HG03108 (cell line): ENCODE measurements at regions not wholly inside any gene's neighbourhood (a gene's known extent, or its start where the extent isn't known, plus 50 kb on each side); places are given as distances from the start of the nearest gene placed in this dataset.
"Not testable (repeated sequence)": the region's sequence is repeated elsewhere in the genome, so short reads cannot be mapped to it uniquely, and the experiment has no call there.

ENCODE experiments used
- ATAC-seq: cut with Tn5 transposase; IDR thresholded peaks from one replicate; pipeline ENCODE4 v1.9.1; 2021; ENCODE audit warnings: moderate library complexity; ENCODE audit not compliant: unreplicated experiment

DNA sequence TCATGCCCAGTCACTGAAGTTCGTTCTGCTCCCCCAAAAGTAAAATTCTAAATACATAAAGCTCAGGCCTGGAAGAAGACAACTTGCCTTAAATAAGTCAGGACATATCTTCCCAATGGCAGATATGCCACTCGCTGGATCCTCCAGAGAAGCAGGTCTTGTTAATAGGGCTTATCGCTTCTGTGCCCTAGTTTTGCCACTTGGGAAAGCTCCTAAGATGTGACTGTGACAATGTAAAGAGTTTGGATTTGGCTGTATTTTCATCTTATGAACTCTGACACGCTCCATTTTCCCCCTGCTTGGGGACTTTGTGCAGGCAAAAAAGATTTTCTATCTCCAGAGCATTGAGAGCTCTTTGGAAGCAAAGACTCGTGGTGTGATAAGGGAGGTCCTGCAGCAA, 279.9 kb downstream of the WDR11 start:
- no peak for ATAC-seq

DNA sequence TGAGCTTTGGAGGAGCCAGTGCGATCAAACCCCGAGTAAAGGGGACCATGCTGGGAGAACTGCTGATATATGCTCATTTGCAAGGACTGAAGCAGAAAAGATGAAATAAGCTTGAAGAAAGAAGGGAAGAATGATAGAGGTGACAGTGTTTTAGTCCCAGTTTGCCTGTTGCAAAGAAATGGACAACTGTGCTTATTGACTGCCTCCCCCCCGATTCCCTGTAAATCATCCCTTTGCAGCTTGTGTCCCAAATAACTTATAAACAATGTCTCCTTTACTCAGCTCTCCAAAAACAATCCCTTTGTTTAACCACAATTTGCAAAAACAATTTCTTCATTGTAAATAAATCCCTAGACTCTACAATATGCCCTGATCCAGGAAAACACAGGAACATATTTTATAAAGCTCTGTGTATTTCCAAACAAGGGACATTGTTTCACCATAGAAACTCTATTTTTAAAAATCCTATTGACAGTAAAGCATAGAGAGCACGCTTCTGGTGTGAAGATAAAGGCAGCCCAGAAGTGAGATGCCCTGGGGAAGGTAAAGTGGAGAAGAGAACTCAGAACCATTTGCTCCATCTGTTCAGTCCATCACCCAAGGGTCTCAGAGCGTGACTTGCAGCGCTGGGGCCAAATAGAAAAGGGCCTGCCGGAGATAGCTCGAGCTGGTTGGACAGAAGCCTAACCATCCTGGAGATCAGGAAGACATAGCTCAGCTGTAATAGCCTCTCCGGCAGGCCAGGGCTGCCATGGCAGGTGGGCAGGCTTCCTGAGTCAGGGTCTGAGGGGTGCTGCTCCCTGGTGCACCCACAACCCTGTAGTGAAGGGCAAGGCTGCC, 280.5 kb downstream of the WDR11 start:
- ATAC-seq, result no peak

DNA sequence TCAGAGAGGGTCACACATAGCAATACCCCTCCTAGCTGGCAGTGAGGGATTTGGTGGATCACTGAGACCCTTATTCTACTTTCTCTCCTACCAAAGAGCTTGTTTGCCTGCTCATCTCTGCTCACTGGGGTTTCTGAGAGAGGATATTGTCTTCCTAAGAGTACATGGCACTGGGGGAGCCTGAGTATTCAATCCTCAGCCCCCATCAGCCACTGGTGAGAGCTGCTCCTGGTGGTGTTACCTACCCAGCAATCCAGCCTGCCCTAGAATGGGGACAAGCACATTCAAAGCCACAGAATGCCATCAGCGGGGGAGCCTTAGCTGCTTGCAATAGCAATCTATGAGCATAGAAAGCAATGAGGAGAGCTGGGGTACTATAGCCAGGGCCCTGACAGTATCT, 281.1 kb downstream of the WDR11 start:
- no peak for ATAC-seq

DNA sequence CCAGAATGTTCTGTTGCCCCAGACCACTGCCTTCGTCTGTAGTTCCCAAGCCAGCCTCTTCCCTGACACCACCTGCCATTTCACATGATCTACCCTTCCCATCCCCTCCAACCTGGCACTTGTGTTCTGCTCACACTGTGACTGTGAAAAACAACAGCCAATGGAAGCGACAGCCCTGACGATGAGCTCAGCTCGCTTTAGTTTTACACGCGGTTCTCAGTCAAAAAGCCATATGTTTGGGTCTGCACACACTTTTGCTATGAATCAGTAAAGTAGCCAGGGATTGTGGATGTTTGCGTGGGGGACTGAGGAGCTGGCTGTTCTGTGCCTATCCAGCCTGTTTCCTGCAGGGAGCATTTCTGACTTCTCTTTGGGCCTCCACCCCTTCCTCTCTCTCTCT, 282.7 kb downstream of the WDR11 start:
- no peak for ATAC-seq

DNA sequence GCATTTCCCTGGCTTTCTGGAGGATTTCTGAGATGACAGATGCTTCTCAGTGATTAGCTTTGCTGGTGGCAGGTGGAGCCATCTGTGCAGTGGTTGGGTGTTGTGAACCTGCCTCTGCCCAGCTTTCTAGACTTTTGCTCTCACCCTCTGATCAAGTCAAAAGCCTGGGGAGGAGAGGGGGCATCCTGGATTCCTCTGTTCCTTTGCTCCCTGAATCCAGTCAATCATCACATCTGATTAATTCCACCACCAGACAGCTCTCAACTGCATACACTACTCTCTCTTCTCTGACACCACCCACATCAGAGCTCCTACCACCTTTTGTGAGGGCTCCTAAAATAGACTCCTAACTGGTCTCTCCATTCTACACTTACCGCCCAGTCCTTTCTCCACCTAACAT, 283.5 kb downstream of the WDR11 start:
- no peak for ATAC-seq

DNA sequence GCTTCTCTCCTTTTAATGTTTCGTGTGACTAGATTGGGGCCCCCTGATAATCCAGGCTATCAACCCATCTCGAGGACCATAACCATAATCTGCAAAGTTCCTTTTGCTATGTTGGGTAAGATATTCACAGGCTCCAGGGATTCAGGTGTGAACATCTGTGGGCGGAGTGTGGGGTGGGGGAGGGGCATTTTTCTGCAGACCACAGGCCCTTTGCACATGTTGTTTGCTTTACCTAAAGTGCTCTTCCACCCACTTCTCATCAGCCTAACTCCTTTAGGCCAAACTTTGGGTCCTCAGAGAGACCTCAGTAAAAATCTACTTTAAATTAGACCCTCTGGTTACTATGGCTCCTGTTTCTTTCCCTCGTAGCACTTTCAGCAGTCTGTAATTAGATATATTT, 284.4 kb downstream of the WDR11 start:
- ATAC-seq, result no peak

DNA sequence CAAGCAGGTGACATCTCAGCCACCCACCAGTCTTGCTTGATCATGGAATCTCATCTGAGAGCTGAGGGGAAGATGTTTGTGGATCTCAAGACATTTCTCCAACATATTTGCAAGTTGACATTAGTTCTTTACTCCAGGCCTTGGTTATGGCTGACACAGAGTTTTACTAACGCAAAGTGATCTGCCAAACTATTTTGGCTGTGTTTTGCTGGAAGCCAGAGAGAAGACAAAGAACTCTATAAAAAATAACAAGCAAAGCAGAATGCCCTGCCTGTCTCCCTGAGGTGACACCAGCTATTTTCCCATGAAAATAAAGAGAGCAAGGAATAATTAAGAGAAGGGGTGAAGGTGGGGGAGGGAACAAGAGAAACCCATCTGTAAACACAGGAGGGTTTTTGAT, 286.4 kb downstream of the WDR11 start:
- no peak for ATAC-seq

DNA sequence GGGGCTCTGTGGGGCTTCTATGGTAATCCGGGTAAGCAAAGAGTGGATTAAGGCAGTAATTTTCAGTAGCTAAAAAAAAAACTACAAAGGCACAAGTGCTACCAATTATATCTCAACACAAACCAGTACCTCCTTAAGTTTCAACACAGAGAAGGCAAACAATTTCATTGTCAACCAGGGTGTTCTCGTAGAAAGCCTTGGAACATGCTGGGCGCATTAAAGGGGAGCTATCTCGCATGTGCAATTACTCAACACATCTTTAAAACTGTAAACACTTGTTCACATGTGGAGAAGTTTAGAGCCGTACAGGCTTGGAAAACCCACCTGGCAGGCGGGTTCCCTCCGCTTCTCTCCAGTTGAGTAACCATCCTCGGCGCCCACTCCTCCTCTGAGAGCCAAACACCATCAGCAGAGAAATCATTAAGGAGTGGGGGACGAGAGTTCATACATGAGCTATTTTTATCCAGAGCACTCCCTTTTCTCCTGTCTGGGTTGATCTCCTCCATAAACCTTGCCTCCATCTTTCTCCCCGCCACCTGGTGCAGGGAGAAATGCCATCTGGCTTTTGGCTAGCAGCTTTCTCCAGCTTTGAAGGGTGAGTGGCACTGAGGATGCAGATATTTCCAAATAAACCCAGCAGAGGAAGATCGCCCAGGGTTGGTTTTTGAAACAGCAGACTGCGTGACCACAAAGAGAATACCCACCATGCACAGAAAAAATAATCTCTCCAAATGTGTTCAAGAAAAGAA, 287.1 kb downstream of the WDR11 start:
- ATAC-seq, result no peak

DNA sequence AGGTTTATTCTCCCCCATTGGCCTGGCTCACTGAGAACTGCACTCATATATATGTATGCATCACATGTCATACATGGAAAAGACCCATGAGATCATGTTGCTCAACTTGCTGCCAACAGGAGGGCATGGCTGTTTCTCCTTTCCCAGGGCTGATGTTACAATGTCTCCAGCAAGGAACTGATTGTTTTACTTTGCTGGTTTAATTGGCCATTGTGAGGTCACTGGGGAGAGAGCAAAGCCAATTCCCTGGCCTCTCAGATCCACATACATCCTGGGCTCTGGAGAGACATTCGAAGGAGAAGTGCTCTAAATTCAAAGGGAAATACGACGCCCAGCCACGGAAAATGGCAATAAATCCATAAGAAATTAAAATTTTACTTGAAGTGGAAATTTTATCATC, 287.8 kb downstream of the WDR11 start:
- ATAC-seq, result no peak

DNA sequence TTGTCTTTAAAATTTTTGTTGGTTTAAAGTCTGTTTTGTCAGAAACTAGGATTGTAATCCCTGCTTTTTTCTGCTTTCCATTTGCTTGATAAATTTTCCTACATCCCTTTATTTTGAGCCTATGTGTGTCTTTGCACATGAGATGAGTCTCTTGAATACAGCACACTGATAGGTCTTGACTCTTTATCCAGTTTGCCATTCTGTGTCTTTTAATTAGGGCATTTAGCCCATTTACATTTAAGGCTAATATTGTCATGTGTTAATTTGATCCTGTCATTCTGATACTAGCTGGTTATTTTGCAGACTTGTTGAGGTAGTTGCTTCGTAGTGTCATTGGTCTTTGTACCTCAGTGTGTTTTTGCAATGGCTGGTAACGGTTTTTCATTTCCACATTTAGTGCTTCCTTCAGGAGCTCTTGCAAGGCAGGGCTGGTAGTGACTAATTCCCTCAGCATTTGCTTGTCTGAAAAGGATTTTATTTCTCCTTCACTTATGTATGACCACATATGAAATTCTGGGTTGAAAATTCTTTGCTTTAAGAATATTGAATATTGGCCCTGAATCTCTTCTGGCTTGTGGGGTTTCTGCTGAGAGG, 294.7 kb downstream of the WDR11 start:
- ATAC-seq, result not testable (repeated sequence)

DNA sequence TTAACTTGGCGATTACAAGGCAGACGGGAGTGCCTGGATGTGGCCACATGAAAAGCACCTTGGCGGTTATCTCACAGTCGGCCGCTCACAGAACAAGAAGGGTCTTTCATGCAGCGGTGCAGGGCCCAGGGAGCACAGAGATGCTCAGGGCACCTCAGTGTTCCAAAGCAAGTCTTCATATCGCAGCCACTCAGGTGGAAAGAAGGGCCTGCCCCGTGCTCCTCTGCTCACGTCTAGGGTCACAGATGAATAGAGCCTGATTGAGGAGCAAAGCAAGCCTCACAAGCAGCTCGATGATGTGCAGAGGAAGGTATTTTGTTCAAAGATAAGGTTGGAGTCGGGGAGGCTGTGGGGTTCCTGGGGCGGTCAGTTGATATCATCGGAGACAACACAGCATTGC, 297.8 kb downstream of the WDR11 start:
- ATAC-seq, result no peak

DNA sequence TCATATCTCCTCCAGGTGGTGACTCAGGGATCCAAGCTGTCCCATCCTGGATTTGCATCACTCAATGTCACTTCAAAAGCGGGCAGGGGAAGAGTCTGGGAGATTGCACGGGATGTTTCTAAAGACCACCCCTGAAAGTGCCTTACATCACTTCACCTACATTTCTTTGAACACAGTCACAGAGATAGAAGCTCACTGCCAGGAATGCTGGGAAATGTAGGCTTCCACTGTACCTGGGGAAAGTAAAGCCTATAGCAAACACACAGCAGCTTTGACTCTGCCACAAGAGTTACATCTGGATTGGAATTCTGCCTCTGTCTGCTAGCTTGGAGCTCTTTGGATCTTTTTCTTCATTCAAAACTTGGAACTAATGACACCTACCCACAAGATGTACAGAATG, 300.9 kb downstream of the WDR11 start:
- no peak for ATAC-seq

DNA sequence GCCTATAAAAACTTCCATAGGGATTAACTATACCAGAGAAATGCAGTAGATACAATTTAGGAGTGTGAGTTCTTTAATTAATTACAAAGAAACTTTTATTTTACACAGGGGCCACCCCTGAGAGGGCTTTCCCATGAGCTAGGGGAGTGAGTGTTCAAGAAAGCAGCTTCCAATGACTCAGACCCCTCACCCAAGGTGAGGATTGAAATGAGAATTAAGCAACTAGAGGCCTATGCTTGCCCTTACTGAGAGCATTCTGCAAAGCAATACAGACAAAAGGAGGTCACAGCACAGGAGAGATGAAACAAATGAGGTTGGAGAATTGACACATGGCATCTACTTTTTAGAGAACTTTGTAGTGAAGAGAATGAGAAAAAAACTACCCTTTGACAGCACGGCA, 301.8 kb downstream of the WDR11 start:
- ATAC-seq, result no peak

DNA sequence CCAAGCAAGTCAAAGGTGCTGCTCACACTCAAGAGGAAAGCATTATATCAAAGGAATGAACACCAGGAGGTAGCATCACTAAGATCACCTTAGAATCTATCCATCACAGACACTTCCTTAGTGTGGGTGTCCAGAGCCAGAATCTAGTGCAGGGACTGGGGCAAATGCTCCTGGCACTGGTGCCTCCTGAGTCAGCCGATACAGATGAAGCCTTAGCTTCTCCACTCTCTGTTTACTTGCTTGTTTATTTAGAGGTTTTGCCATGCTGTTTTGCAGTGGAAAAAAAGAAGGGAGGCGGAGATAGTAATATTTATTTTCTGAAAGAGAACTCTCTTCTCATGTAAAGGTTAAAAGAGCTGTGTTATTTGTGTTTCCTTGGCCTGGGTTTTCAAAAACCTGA, 303.1 kb downstream of the WDR11 start:
- ATAC-seq, result no peak

DNA sequence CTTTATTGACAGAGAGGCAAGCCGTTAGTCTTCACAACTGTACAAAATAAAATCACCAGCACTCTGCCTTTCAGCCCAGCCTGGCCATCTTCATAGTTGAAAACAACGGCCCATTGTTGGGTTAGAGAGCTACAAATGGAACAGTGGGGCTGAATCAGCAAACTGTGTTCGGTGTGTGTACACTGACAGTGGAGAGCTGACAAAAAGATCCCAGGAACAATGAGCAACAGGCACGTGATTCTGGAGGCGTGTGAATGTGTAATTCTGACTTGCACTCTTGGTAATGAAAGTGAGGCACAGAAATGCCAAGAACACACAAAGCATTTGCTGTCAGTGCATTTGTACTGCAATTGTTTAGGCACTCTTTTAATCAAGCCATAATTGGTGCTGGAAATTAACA, 303.7 kb downstream of the WDR11 start:
- no peak for ATAC-seq

DNA sequence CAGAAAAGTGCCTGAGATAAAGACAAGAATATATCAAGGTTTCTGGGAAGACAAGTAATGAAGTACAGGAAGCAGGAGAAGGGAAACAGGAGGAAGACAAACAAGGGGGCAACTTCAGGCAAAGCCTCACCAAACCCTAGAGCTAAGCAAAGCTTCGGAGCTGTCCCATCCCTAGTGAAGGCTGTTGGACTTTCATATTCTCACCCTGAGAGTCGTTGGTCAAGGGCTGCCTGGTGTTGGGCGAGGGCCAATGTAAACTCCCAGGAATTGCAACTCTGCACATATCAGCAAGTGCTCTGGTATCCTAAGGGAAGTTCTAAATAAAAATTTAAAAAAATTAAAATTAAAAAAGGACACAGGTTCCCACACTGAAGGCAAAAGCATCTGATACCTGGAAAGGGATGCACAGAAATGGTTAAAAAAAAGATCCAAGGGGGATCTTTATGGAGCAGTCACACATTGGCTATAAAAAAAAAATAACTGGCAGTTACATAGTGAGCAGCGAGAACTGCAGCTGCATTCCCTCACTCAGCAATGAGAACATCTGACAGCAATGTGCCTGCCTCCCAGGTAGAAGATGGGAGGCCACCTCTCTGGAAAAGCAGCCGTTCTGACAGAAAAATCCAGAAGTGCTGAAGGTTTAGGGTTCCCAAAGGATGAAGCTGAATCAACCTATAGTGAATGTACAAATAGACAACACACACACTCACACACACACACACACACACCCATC, 304.7 kb downstream of the WDR11 start:
- no peak for ATAC-seq

DNA sequence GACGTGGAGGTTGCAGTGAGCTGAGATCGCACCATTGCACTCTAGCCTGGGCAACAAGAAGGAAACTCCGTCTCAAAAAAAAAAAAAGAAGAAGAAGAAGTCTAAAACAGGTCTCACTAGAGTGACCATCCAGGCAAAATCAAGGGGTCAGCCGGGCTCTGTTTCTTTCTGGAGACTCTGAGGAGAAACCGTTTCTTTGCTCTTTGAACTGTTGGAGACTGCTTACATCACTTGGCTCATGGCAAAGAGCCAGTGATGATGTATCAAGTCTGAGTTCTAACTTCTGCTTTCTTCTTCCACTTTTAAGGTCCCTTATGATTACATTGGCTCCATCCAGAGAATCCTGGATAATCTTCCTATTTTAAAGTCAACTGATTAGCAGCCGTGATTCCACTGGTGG, 306.8 kb downstream of the WDR11 start:
- no peak for ATAC-seq

DNA sequence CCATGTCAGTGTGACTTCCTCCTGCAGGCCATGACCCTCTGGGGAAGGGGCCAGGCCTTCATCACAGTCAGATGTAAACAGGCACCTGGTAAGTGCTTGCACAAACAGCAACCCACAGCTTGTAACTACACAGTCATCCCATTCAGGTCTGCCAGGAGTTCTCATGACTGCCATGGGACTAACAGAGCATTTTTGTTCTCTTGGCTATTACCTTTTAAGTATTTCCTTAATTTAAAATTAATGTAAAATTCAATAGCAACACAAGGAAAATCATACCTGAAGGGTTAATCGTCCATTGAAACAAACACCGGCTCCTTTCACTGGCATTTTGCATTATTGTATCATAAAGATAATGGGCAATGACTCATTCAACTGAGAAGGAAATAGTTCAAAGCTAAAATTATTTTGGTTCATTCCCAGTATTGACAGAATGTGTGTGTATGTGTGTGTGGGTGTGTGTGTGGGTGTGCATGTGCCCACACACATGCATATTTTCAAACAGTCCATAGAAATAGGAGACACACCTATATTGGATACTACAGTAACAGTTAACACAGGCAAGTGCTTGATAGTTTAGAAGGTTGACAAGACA, 307.9 kb downstream of the WDR11 start:
- no peak for ATAC-seq

DNA sequence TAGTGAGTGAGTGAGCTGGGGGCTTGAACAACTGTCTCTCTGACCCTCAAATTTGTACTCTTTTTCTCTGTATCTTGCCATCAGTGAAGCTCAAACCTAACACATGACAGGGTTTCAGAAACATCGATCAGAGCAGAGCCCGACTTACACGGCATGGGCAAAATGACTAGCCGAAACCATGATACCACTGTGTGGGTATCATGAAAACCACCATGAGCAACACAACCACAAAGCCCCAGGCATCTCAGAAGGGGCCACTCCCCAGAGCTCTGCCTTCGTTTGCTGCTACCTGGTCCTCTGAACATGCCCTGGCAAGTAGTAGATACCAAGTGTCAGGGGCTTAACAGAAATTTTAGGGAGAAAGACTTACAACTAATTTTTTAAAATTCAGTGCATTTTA, 308.5 kb downstream of the WDR11 start:
- ATAC-seq, result no peak

DNA sequence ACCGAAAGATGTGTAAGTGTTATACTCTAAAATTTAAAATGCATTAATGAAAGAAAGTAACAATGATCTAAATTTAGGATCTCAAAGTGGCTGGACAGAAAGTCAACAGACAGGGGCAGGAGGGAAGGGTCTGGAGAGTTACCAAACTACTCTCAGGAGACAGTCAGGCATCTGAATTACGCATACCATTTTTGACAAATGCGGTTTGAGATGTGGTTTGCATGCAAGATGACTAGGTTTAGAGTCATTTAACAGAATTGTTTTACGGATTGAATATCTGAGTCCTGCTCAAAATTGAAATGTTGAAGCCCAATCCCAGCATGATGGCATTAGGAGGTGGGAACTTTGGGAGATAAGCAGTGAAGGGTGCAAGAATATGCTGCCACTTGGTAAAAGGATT, 314.1 kb downstream of the WDR11 start:
- no peak for ATAC-seq
